Kidney epithelial cell (primary cell): ENCODE measurements at regions not wholly inside any gene's neighbourhood (a gene's known extent, or its start where the extent isn't known, plus 50 kb on each side); places are given as distances from the start of the nearest gene placed in this dataset.
"Not testable (repeated sequence)": the region's sequence is repeated elsewhere in the genome, so short reads cannot be mapped to it uniquely, and the experiment has no call there.

Source experiments
- DNase-seq: peaks from one replicate; pipeline ENCODE4 v3.0.0-alpha.2; 2010; ENCODE audit warnings: low read depth
- H3K27me3 ChIP-seq: 2 replicates; pipeline ENCODE4 v1.6.0; 2011; ENCODE audit warnings: low read length; ENCODE audit not compliant: control insufficient read depth, insufficient read depth
- H3K36me3 ChIP-seq: 2 replicates; pipeline ENCODE4 v1.5.1; 2011; ENCODE audit warnings: low read length; ENCODE audit not compliant: control insufficient read depth, insufficient read depth
- H3K4me3 ChIP-seq: 2 replicates; pipeline ENCODE4 v1.5.1; 2011; ENCODE audit warnings: low read depth, mild to moderate bottlenecking, control low read depth, low read length
- CTCF ChIP-seq: IDR thresholded peaks from 2 replicates; pipeline ENCODE4 v1.5.1; 2011; ENCODE audit warnings: mild to moderate bottlenecking, moderate library complexity, low read length, control low read depth, inconsistent platforms; ENCODE audit not compliant: insufficient read depth, poor library complexity, severe bottlenecking

GRCh38 chr3:139134678-139135372, 90.1 kb upstream of the PRR23C start:
- Histone ChIP-seq H3K27me3 (no peaks in the 10 kb centered on the region), H3K4me3 (no peak overlapping the region), H3K36me3 (no peaks in the 10 kb centered on the region)
- TF ChIP-seq CTCF, result no peak
- no peak for DNase-seq

GRCh38 chr3:139135657-139136056, 91.0 kb upstream of the PRR23C start:
- no peaks in the 10 kb centered on the region for H3K36me3 ChIP-seq
- DNase-seq, result no peak
- no peaks in the 10 kb centered on the region for H3K27me3 ChIP-seq
- TF ChIP-seq CTCF, result no peak
- no peak overlapping the region for H3K4me3 ChIP-seq

GRCh38 chr3:139136469-139137202, 91.9 kb upstream of the PRR23C start:
- Histone ChIP-seq H3K4me3 (no peak overlapping the region), H3K27me3 (no peaks in the 10 kb centered on the region), H3K36me3 (no peaks in the 10 kb centered on the region)
- no peak for DNase-seq
- no peak for TF ChIP-seq CTCF

GRCh38 chr3:139140553-139140952, 95.9 kb upstream of the PRR23C start:
- Histone ChIP-seq H3K4me3 (no peak overlapping the region), H3K36me3 (no peaks in the 10 kb centered on the region), H3K27me3 (no peaks in the 10 kb centered on the region)
- no peak for DNase-seq
- no peak for TF ChIP-seq CTCF

- H3K4me3 ChIP-seq, DNase-seq, H3K27me3 ChIP-seq, H3K36me3 ChIP-seq: not testable (repeated sequence)
These were observed 101.3 kb upstream of the PRR23C start for GRCh38 chr3:139145980-139146379.

- no peak for DNase-seq
- H3K4me3 ChIP-seq, result no peak overlapping the region
- no peak for TF ChIP-seq CTCF
- no peaks in the 10 kb centered on the region for H3K27me3 ChIP-seq
- no peaks in the 10 kb centered on the region for H3K36me3 ChIP-seq
These were observed 106.8 kb upstream of the PRR23C start for GRCh38 chr3:139151530-139151929.

- H3K27me3 ChIP-seq, H3K4me3 ChIP-seq, H3K36me3 ChIP-seq, DNase-seq: not testable (repeated sequence)
These were observed 108.7 kb upstream of the PRR23C start for GRCh38 chr3:139153434-139153833.
